GM19455 (cell line): ENCODE measurements at regions not wholly inside any gene's neighbourhood (a gene's known extent, or its start where the extent isn't known, plus 50 kb on each side); places are given as distances from the start of the nearest gene placed in this dataset.
"Not testable (repeated sequence)": the region's sequence is repeated elsewhere in the genome, so short reads cannot be mapped to it uniquely, and the experiment has no call there.

Experiments used
- ATAC-seq: cut with Tn5 transposase; IDR thresholded peaks from one replicate; pipeline ENCODE4 v1.9.1; 2021; ENCODE audit not compliant: unreplicated experiment

DNA sequence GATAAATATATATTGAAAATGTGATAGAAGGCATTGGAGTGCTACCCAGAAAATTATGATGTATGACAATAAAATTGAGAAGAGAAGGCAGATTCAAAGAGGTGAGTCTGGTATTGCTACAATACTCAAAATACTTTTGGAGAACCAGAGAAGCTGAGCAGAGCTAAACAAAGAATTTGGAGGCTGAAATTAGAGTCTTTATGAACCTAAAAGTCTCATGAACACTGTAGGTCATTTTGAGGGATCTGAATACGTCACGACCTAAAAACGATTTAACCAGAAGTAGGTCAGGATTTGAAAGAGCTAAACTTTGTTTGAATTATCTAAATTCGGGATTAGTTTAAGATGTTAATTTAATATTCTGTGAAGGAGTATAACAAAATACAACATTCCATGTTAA is 182.4 kb upstream of the CDH9 start:
- ATAC-seq: no peak

DNA sequence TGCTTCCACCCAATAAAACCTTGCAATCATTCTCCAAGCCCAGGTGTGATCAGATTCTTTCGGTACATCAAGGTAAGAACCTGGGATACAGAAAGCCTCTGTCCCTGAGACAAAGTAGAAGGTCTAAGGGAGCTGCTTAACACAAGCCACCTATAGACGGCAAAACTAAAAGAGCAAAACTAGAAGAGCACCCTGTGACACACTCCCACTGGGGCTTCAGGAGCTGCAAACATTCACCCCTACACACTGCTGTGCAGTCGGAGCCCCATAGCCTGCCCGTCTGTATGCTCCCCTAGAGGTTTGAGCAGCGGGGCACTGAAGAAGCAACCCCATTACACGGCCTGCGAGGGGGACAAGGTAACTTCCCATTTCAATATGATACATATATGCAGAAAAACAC is 179.6 kb upstream of the CDH9 start:
- ATAC-seq: no peak

DNA sequence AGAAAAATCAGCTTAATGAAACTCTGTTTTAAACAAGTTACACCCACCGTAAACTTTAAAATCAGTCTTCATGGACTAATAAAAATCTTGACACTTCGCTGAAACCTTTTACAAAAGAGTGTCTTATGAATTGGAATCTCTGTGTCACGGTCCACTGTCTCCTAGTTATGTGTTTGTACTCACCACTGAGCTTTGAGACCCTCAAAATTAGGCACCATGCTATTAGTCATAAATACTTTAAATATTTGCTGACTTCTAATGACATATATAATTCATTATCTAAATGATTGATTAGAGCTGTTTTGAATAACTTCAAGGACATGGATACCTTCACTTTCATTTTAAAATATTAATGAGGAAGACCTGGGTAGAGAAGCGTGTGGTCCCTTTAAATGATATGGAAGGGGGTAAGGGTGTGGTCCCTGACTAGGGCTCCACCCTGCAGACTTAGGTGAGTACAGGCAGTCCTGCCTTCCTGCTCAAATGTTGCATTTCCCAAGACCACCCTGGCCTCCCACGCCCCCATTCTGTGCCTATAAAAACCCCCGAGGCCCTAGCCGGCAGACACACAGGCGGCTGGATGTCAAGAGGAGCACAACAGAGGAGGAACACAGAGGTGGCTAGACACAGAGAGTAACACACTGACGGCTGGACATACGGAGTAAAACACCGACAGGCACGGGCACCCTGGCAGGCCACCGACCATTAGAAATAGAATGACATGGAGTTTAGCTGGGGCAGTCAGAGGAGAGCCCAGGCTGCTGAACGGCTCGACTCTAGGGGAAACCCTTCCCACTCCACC is 179.0 kb upstream of the CDH9 start:
- no peak for ATAC-seq

DNA sequence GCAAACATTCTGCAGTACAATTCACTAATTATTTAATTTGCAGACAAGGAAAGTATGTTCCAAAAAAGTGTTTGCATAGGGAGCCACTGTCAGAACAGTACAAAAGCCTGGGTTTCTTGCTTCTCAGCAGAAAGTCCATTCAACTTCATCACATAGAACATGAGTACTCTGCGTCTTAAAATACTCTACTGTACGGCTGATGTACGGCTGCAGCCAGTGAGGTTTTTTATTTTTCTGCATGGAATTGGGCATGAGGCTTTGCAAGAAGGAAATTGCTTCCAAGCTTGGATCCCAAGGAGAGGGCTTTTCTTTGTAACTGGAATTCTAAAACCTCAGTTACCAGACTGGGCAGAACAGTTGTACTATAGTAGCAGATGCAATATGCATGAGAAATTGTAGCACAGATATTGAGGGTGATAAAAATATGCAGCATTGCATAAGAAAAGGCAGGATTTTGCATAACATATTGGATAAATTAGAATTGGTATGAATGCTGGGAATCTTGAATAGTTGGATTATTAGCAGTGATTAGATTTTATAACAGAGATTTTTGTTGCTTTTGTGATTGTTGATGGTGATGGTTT is 178.1 kb upstream of the CDH9 start:
- no peak for ATAC-seq

DNA sequence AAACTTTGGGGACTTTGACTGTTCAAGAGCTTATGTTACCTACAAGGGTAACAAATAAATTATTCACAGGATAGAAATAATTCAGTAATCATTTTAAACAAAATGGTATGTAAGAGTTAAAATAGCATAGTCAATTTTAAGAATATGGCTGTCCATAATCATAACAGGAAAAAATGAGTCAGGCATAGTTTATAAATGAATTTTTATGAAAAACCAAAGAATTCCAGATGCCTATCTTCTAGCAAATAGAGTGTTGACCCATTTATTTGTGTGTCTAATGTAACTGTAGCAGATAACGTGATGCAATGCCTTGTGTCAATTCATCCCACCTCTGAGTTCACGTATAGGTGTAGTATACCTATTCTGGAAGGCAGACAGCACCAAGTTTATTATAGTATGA is 169.7 kb upstream of the CDH9 start:
- ATAC-seq: no peak

DNA sequence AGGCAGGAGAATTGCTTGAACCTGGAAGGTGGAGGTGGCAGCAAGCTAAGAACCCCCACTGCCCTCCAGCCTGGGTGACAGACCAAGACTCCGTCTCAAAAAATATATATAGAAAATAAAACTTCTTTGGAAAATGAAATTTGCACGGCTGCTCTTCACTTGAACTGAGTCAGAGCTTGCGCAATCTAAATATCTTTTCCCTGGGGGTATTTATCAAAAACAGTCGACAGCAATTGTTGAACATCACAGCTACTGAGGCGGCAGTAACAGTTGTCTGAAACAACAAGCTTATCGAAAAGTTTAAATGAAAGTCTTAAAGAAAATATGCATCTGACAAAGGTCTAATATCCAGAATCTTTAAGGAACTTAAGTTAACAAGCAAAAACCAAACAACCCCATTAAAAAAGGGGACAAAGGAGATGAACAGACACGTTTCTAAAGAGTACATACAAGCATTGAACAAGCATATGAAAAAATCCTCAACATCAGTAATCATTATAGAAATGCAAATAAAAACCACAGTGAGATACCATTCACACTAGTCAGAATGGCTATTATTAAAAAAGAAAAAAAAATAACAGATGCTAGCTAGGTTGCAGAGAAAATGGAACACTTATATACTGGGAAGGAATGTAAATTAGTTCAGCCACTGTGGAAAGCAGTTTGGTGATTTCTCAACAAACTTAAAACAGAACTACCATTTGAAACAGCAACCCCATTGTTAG is 153.6 kb upstream of the CDH9 start:
- no peak for ATAC-seq

DNA sequence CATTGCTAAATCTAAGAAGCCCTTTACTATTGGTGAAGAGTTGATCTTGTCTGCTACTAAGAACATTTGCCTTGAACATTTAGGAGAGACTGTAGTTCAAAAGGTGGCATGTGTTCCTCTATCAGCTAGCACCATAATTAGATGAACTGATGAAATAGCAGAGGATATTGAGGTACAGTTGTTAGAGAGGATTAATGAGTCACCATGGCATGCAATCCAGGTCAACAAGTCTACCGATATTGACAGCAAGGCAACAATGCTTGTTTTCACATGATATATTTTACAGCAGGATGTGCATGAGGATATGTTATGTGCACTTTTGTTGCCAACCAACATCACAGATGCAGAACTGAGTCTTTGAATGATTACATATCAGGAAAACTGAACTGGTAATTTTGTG is 134.3 kb upstream of the CDH9 start:
- no peak for ATAC-seq

DNA sequence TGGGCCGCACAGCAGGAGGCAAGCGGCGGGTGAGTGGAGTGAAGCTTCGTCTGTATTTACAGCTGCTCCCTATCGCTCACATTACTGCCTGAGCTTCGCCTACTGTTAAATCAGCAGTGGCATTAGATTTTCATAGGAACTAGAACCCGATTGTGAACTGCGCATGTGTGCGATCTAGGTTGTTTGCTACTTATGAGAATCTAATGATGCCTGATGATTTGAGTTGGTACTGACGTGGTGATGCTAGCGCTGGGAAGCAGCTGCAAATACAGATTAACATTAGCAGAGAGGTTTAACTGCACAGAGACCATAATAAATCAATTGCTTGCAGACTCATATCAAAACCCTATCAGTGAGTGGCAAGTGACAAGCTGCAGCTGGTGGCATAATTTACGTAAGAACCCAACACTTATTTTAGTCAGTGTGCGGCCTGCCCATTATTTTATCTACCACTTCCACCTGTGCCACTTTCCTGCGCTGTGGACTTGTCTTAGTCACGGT is 133.4 kb upstream of the CDH9 start:
- ATAC-seq: no peak

DNA sequence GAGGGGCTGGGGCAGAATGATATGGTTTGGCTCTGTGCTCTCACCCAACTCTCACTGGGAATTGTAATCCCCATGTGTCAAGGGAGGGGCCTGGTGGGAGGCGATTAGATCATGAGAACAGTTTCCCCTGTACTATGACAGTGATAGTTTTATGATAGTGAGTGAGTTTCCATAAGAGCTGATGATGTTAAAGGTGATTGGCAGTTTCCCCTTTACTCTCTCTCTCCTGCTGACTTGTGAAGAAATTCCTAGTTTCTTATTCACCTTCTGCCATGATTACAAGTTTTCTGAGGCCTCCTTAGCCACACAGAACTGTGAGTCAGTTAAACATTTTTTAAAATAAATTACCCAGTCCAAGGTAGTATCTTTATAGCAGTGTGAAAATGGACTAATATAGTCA is 120.4 kb upstream of the CDH9 start:
- no peak for ATAC-seq

DNA sequence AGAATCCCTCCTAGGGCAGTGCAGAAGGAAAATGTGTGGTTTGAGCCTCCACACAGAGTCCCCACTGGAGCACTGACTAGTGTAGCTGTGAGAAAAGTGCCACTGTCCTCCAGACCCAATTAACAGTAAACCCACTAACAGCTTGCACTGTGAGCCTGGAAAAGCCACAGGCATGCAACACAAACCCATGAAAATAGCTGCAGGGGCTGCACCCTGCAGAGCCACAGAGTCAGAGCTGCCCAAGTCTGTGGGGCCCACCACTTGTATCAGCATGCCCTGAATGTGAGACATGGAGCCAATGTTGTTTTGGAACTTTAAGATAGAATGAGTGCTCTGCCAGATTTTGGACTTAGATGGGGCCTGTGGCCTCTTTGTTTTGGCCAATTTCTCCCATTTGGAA is 119.8 kb upstream of the CDH9 start:
- ATAC-seq: no peak

DNA sequence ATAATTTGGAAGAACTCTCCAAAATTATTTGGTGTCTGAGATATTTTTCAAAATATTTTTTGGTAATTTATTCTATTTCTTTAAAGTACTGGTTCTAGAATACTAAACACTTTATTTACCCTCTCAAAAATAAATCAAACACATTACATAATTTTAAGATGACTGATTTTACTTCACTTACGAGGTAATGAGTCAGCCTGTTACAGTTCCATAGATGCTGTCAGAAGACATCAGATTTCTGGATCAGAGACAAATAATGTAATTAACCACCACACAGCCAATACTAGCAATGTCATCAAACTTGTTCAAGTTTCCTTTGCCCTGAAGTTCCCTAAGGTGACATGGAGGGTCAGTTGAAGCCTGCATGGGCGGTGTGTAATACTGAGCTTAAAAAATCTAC is 106.1 kb upstream of the CDH9 start:
- no peak for ATAC-seq

DNA sequence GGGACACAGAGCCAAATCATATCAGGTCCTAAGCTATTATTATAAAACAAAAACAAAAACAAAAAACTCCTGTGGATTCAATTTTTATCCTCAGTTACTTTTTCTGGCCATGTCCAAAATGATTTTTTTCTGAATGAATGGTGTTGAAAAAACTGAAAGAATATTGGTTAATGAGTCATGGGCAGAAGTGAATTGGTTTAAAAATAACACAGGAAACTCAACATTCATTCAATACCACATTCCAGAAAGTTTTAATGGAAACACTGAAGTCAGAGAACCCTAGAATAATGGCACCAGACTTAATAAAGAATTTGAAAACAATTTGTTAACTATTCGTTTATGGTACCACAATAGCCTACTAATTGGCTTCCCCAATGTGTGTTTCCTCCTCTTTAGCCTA is 102.4 kb upstream of the CDH9 start:
- no peak for ATAC-seq

DNA sequence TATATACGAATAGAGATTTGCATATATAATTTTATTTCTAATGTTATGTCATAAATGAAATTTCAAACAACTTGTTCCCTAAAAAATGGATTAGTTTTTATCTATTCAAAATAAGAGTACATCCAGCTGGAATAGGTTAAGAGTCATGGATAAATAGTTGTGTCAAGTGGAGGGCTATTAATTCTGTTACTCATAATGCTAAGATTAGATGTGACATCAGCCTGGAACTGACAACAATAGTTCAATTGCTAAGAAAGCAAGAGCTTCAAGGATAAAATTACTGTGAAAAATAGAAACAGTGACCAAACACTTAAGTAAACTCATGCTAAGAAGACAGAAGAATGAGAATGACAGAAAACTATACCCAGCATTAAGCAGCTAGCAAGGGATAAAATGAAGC is 92.2 kb upstream of the CDH9 start:
- no peak for ATAC-seq

DNA sequence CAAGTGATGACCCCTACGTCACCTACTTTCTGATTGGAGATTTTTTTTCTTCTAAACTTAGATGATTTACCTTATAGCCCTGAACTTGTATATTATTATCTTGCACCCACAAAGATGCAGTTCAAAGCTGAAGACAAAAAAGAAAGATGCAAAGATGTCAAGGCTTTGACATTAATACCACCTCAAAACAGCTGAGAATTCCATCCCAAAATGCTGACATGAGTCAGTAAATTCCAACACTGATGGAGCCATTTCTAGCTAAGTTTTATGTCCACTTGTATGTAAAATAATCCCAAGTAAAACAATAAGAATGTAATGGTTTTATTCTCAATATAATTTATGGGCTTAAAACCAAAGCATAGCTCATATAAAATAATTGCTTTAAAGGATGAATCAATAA is 91.5 kb upstream of the CDH9 start:
- no peak for ATAC-seq

DNA sequence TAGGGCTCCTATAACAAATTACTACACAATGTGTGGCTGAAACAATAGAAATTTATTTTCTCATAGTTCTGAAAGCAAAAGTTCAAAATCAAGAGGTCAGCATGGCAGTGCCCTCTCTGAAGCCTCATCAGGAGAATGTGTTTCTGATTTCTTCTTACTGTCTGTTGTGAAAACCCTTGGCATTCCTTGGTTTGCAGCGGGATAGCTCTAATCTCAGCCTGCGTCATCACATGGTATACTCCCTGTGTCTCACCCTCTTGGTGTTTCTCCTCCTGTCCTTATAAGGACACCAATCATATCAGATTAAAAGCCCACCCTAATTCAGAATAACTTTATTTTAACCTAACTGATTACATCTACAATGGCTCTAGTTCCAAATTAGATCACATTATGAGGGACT is 87.5 kb upstream of the CDH9 start:
- ATAC-seq: no peak

DNA sequence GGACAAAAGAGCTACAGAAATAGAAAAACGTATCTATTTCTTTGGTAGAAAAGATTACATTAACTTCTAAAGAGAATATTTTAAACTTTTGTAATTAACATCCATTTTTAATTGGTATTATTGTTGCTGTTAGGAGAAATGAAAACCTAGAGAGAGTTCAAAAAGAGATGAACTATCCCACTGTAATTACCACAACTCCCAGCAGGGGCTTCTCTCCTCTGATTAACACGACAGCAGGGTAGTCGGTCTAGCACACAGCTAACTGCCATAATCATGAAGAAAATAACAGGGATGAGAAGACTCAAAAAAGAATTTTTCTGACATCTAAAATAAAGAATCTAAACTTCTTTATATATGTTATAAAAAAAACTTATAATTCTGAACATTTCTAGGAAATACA is 86.2 kb upstream of the CDH9 start:
- ATAC-seq: no peak

DNA sequence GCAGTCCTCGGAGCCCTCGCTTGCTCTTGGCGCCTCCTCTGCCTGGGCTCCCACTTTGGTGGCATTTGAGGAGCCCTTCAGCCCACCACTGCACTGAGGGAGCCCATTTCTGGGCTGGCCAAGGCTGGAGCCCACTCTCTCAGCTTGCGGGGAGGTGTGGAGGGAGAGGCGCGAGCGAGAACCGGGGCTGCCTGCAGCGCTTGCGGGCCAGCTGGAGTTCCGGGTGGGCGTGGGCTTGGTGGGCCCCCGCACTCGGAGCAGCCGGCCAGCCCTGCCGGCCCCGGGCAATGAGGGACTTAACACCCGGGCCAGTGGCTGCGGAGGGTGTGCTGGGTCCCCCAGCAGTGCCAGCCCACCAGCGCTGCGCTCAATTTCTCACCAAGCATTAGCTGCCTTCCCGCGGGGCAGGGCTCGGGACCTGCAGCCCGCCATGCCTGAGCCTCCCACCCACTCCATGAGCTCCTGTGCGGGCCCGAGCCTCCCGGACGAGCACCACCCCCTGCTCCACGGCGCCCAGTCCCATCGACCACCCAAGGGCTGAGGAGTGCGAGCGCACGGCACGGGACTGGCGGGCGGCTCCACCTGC is 81.4 kb upstream of the CDH9 start:
- not testable (repeated sequence) for ATAC-seq

DNA sequence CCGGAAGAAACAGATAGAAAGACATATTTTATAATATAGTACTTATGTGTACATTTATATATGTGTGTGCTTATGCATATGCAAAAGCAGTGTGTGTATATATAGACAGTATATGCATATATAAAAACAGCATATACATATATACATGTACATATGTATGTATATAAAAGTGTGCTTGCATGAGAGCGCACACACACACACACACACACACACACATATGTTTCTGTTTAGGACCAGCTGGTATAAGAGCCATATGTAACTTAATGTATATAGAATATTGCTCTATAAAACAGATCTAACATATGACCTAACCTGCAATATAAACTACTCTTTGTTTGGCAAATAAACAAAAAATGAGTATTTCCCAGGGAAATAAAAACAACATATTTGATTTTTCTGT is 65.1 kb upstream of the CDH9 start:
- ATAC-seq: no peak

DNA sequence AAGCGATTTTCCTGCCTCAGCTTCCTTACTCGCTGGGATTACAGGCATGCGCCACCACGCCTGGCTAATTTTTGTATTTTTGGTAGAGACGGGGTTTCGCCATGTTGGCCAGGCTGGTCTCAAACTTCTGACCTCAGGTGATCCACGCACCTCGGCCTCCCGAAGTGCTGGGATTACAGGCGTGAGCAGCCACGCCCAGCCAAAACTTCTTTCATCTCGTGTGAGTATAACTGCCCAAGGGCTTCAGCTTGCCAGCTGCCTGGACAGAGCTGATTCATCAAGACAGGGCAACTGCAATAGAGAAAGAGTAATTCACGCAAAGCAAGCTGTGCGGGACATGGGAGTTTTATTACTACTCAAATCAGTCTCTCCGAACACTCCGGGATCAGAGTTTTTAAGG is 57.4 kb upstream of the CDH9 start:
- not testable (repeated sequence) for ATAC-seq

DNA sequence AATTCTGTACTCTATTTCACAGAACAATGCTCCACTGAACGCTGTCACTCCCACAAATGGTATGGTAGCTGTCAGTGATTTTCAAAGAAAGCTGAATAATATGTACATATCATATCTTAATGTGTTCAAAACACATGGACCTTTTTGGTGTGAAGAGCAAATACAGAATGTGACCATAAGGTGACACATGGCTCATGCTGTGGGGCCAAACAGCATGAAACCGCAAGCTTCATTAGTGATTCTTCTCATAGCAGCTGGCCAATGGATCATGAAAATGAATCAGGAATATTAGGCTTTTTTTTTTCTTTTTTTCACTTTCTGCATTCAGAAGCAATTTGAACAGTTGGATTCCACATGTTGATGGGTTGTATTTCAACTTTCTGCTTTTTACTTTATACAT is 54.9 kb upstream of the CDH9 start:
- ATAC-seq: no peak

DNA sequence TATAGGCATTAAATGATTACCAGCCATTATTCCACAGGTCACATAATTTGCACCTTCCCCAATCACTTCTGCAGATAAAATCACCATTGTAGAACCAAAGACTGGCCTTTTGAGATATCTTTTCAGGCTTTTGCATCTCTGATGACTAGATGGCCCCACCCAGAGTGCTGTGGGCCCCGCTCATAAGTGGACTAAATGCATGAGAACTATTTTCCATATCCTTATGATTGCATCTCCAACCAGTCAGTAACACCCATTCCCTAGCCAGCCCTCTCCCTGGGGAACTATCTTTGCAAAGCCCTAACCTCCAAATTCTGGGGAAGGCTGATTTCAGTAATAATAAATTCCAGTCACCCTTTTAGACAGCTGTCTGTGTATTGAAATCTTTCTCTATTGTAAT is 53.5 kb upstream of the CDH9 start:
- no peak for ATAC-seq

DNA sequence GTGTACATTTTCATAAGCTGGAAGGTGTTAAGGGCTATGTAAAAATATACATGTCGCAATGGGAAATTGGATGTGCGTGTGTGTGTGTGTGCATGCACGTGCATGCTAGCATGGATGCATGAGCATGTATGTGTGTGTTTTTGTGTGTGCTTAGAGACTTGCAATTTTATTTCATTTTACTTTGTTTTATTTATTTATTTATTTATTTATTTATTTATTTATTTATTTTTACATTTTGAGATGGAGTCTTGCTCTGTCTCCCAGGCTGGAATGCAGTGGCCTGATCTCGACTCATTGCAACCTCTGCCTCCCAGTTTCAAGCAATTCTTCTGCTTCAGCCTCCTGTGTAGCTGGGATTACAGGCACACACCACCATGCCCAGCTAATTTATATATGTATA is 50.4 kb upstream of the CDH9 start:
- not testable (repeated sequence) for ATAC-seq
